ENCODE measurements at regions not wholly inside any gene's neighbourhood (a gene's known extent, or its start where the extent isn't known, plus 50 kb on each side); places are given as distances from the start of the nearest gene placed in this dataset.

DNA sequence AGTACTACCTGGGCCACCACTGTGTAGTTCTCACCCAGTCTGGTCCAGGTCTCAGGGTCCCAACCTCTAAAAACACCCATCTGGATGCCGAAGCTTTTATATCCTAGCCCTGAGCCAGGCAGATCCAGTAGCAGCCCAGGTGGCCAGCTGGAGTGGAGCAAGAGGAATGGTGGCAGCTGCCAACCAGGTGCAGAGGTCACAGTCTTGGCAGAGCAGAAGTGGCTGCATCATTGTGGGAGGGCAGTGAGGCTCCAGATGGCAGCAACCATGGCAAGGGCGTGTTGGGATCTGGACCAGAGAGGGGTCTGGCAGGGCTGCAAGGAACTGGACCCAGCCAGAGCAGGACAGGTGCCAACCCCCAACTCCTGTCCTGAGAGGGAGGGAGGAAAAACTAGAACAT, 72.2 kb upstream of the AGAP1 start:
- no peaks in the 10 kb centered on the region for H3K4me1 ChIP-seq
- H3K9me3 ChIP-seq (ENCODE audit: control insufficient read depth, low read length), result no peaks in the 10 kb centered on the region
- TF ChIP-seq, protein P1, sequence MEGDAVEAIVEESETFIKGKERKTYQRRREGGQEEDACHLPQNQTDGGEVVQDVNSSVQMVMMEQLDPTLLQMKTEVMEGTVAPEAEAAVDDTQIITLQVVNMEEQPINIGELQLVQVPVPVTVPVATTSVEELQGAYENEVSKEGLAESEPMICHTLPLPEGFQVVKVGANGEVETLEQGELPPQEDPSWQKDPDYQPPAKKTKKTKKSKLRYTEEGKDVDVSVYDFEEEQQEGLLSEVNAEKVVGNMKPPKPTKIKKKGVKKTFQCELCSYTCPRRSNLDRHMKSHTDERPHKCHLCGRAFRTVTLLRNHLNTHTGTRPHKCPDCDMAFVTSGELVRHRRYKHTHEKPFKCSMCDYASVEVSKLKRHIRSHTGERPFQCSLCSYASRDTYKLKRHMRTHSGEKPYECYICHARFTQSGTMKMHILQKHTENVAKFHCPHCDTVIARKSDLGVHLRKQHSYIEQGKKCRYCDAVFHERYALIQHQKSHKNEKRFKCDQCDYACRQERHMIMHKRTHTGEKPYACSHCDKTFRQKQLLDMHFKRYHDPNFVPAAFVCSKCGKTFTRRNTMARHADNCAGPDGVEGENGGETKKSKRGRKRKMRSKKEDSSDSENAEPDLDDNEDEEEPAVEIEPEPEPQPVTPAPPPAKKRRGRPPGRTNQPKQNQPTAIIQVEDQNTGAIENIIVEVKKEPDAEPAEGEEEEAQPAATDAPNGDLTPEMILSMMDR (IDR thresholded peaks at IDR 0.05), result no peak
- H3K27me3 ChIP-seq (ENCODE audit: control insufficient read depth, insufficient read depth, low read length), result no peaks in the 10 kb centered on the region
- H3K27ac ChIP-seq, result no peak overlapping the region
- H3K4me2 ChIP-seq (ENCODE audit: low read length), result no peak overlapping the region
- no peaks in the 10 kb centered on the region for H3K36me3 ChIP-seq (ENCODE audit: control insufficient read depth, insufficient read depth, low read length)
- H2AFZ ChIP-seq, result no peak overlapping the region
- H3K9ac ChIP-seq, result no peak overlapping the region
- H3K4me3 ChIP-seq (ENCODE audit: low read depth, low read length), result no peak overlapping the region
- H3K79me2 ChIP-seq, result no peaks in the 10 kb centered on the region

DNA sequence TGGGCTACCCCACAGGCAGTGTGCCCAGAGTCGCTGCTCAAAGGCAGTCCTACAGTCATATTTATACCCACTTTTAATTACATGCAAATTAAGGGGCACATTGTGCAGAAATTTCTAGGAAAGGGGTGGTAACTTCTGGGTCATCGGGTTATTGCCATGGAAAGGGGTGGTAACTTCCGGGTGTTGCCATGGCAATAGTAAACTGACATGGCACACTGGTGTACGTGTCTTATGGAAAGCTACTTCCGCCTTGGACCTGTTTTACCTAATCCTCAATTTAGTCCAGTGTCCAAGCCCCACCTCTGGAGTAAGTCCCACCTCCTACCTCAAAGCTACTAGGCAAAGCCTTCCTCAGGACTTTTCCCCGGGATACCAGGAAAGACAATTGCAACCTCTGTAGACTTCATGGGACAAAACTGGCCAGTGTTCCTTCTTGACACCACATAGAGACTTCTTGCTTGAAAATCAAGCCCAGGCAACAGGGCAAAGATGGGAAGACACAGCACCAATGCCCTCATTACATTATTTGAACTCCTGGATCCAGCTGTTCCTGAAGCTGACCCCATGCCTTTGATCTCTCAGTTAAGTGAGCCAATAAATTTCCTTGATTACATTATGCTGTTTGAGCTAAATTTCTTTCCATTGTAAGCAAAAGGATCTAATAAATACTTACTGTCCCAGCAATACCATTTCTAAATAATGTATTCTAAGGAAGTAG, 63.3 kb upstream of the AGAP1 start:
- H3K4me3 ChIP-seq (ENCODE audit: low read depth, low read length), result no peak overlapping the region
- H3K27me3 ChIP-seq (ENCODE audit: control insufficient read depth, insufficient read depth, low read length), result no peaks in the 10 kb centered on the region
- no peaks in the 10 kb centered on the region for H3K36me3 ChIP-seq (ENCODE audit: control insufficient read depth, insufficient read depth, low read length)
- H3K4me1 ChIP-seq, result peaks cover 14% of the 10 kb centered on the region
- H3K27ac ChIP-seq, result no peak overlapping the region
- no peaks in the 10 kb centered on the region for H3K9me3 ChIP-seq (ENCODE audit: control insufficient read depth, low read length)
- no peak overlapping the region for H3K4me2 ChIP-seq (ENCODE audit: low read length)
- no peak overlapping the region for H3K9ac ChIP-seq
- no peak overlapping the region for H2AFZ ChIP-seq
- H3K79me2 ChIP-seq, result no peaks in the 10 kb centered on the region
- TF ChIP-seq, protein P1 (IDR thresholded peaks at IDR 0.05), result no peak

DNA sequence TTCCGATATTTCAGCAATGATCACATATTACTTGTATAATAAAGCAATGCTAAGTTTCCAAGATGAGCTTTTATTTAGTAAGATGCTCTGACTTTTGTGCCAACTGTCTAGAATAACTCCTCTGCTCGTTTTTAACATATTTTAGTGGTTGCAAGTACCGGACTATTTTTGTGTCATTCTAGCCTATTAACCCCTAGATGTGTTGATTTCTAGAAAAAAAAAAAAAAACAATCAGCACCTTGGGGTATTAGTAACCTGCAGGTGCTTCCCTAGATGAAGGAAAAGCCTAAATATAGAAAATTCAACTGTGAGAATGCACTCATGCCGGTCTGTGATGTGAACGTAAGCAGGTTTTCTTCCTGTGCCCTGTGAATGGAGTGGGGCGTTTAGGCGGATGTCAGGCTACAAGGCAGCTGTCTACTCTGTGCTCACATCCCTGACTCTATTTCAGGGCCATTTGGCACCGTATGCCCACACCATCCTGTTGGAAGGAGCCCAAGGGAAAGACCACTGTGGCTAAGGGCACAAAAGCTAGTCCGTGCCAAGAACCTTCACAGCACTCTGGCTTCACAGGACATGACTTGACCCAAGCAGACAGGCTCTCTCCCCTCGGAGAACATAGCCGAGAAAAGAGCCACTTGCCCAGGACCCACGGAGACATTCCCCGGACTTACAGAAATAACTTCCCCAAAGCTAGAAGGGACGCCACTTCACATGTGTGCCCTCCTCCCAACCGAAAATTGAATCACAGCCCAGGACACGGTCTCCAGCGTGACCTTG, 60.9 kb upstream of the AGAP1 start:
- peak overlapping the region; percentile 68 for H2AFZ ChIP-seq
- H3K9me3 ChIP-seq (ENCODE audit: control insufficient read depth, low read length), result no peaks in the 10 kb centered on the region
- H3K9ac ChIP-seq, result no peak overlapping the region
- peak overlapping the region; percentile 22 for H3K4me3 ChIP-seq (ENCODE audit: low read depth, low read length)
- no peaks in the 10 kb centered on the region for H3K79me2 ChIP-seq
- peak overlapping the region; percentile 53 for H3K27ac ChIP-seq
- H3K36me3 ChIP-seq (ENCODE audit: control insufficient read depth, insufficient read depth, low read length), result no peaks in the 10 kb centered on the region
- H3K4me1 ChIP-seq, result peaks cover 14% of the 10 kb centered on the region
- peak overlapping the region; percentile 65 for H3K4me2 ChIP-seq (ENCODE audit: low read length)
- TF ChIP-seq, protein P1 (IDR thresholded peaks at IDR 0.05), result no peak
- no peaks in the 10 kb centered on the region for H3K27me3 ChIP-seq (ENCODE audit: control insufficient read depth, insufficient read depth, low read length)

DNA sequence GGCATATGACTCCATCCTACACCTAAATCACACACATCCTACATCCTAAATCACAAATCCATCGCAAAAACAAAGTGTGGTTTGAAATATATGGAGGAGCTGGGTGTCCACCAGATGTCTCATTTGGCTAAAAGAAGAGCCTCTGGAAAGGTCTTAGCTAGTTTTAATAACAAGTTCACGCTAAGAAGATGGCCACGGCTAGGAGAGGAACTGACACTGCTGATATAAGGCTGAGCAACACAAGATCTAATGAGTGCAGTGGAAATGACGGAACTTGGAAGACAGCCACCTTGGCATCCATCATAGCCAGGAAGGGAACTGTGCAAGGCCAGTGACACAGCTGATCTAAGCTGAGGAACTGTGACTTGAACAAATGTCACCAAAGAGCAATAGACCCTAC, 60.0 kb upstream of the AGAP1 start:
- peak overlapping the region; percentile 22 for H3K4me3 ChIP-seq (ENCODE audit: low read depth, low read length)
- TF ChIP-seq, protein P1 (IDR thresholded peaks at IDR 0.05), result peak; percentile 28

More for the DNA sequence above, 60.0 kb upstream of the AGAP1 start:
- no peaks in the 10 kb centered on the region for H3K36me3 ChIP-seq (ENCODE audit: control insufficient read depth, insufficient read depth, low read length)
- H3K79me2 ChIP-seq, result no peaks in the 10 kb centered on the region
- no peaks in the 10 kb centered on the region for H3K9me3 ChIP-seq (ENCODE audit: control insufficient read depth, low read length)
- H3K4me2 ChIP-seq (ENCODE audit: low read length), result peak overlapping the region; percentile 65
- H3K27me3 ChIP-seq (ENCODE audit: control insufficient read depth, insufficient read depth, low read length), result no peaks in the 10 kb centered on the region
- peak overlapping the region; percentile 53 for H3K27ac ChIP-seq
- peaks cover 14% of the 10 kb centered on the region for H3K4me1 ChIP-seq
- peak overlapping the region; percentile 68 for H2AFZ ChIP-seq
- no peak overlapping the region for H3K9ac ChIP-seq
